COLO668 (cell line): ENCODE measurements at regions not wholly inside any gene's neighbourhood (a gene's known extent, or its start where the extent isn't known, plus 50 kb on each side); places are given as distances from the start of the nearest gene placed in this dataset.
"Not testable (repeated sequence)": the region's sequence is repeated elsewhere in the genome, so short reads cannot be mapped to it uniquely, and the experiment has no call there.

ENCODE experiments used
- DNase-seq: peaks from one replicate; lab custom pipeline; 2025; ENCODE audit not compliant: unreplicated experiment; lab: John Stamatoyannopoulos, UW

DNA sequence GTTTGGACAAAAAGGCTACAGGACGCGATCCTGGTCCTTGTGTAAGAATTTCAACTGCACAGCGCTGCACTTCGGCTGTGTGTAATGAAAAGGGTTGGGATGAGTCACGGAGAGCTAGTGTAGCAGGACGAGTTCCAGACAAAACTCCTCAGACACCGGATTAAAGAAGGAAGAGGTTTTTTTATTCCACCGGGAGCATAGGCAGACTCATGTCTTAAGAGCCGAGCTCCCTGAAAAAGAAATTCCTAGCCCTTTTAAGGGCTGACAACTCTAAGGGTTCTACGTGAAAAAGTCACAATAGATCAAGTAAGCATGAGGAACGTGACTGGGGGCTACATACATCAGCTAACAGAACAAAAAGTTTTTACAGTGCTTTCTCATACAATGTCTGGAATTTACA, 54.8 kb upstream of the FAM90A1 start:
- DNase-seq, result not testable (repeated sequence)

GRCh38 chr12:8285681-8286080, 58.3 kb upstream of the FAM90A1 start:
- DNase-seq, result not testable (repeated sequence)

DNA sequence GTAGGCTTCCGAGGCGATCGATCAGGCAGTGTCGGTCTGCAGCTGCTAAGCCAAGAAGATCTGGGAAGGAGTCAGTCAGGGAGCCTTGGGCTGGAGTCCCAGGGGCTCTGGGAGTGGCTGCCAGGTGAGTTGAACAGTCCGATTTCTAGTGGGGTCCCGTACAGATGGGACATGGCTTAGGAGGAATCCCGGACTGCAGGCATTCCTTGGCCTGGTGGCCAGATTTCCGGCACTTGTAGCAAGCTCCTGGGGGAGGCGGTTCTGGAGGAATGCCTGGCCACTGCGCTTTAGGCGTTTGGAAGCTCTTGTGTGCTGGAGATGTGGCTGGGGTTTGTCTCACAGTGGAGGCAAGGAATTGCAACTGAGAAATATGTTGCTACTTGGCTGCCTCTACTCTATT, 64.3 kb upstream of the FAM90A1 start:
- not testable (repeated sequence) for DNase-seq

DNA sequence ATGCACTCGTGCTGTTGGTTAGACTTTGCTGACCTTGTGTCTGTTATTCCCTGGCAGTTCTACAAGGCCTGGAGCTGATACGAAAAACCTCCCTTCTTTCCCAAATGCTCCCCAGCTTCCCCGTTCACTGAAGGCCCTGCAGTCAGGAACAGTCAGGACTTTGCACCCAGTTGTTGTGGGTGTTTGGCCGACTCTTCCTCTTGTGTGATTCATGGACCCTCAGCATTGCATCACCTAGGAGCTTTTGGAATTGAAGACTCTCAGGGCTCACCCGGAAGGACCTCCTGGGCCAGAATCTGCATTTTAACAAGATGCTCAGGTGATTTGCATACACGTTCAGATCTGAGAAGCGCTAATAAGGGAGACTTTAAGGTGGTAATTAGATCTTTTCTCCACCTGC, 67.2 kb upstream of the FAM90A1 start:
- not testable (repeated sequence) for DNase-seq

DNA sequence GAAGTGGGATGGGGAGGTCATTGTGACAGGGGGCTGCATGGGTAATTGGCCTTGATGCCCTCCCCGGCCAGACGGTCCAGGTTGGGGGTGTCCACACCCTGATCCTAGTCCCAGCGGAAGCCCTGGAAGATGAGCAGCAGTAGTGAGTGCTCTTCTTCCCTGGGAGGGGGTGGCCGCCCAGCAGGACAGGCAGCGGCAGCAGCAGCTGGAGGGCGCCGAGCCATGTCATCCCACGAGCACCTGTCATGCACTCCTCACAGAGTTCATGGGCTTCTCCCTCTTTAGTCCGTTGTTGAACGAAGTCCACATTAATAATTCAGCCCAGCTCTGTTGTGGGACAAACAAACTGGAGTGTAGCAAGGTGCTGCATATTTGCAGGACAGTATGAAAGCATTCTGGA, 81.2 kb upstream of the FAM90A1 start:
- peak; percentile 1 for DNase-seq

DNA sequence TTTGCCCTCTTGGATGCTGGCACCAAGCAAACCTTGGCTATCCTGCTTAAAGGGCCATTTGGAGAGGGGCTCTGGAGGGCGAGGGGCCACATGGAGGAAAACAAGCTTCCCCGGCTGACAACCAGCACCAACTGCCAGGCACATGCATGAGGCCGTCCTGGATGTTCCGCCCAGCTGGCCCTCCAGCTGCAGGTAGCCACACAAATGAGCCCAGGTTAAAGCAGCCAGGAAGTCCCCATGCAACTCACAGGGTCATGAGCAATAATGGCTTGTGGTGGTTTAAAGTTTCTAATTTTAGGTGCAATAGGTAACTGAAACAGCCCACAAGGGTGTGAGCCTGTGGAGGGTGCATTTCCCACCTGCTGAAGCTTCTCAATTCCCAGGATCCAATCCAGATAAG, 88.6 kb upstream of the FAM90A1 start:
- not testable (repeated sequence) for DNase-seq

- not testable (repeated sequence) for DNase-seq
Observed at GRCh38 chr12:8317675-8318074, 90.3 kb upstream of the FAM90A1 start.

GRCh38 chr12:8320251-8320730, 92.9 kb upstream of the FAM90A1 start:
- DNase-seq, result not testable (repeated sequence)

DNA sequence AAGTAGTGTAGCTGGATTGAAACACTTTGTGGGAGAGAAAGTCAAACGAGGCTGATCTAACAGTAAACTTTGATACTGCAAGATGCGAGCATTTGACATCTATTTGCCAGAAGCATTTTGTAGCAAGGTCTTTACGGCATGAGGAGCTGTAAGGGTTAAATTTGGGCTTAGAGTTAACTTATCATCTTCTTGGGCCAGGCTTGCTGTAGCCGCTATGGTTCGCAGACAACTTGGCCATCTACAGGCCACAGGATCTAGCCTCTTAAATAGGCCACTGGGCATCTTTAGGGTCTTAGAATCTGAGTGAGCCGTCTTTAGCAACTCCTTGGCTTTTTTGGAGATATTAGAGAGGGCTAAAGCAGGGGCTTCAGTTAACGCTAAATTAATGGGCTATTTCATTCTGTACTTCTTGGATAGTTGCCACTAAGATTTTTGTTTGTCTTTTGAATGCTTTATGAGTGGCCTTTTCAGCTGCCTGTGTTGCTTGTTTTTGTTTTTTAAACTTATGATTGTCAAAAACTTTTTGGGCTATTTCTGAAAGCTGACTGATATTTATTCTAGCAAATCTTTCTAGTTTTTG, 93.5 kb upstream of the FAM90A1 start:
- not testable (repeated sequence) for DNase-seq

DNA sequence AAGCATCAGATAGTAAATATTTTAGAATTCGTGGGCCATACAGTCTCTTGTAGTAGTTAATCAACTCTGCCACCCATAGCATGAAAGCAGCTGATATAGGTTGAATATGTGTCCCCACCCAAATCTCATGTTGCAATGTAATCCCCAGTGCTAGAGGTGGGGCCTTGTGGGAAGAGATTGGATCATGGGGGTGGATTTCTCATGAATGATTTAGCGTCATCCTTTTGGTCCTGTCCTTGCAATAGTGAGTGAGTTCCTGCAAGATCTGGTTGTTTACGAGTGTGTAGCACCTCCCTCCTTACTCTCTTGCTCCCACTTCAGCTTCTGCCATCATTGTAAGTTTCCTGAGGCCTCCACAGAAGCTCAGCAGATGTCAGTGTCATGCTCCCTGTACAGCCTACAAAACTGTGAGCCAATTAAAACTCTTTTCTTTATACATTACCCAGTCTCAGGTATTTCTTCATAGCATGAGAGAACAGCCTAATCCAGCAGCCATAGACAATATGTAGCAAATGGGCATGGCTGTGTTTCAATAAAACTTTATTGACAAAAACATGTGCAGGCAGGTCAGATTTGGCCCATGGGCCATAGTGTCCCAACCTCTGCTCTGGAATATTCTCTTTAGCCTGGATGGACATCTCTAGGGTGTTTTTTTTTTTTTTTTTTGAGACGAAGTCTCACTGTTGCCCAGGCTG, 97.9 kb upstream of the FAM90A1 start:
- DNase-seq, result not testable (repeated sequence)

DNA sequence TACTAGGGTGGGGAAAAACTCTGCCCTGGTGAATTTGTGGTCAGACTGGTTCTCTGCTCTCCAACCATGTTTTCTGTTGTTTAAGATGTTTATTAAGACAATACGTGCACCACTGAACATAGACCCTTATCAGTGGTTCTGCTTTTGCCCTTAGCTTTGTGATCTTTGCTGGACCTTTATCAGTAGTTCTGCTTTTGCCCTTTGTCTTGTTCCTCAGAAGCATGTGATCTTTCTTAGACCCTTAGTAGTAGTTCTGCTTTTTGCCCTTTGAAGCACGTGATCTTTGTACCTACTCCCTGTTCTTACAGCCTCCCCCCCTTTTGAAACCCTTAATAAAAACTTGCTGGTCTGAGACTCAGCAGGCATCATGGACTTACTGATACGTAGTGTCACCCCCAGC, 101.4 kb upstream of the FAM90A1 start:
- not testable (repeated sequence) for DNase-seq

DNA sequence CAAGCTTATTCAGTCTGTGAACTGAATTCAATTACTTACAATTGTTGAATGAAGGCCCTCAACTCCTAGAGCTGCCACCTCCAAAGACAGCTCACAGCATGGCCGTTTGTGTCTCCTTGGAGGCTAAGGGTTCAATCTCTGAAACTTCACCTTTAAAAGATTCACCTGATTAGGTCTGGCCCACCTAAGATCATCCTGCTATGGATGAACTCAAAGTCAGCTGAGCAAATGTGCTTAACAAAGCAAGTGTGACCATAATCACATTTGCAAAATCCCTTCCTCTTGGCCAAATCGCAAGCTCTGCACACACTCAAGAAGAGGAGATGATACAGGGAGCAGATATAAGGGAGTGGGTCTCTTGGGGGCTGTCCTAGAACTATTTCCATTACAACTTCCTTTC, 105.0 kb upstream of the FAM90A1 start:
- DNase-seq, result not testable (repeated sequence)

DNA sequence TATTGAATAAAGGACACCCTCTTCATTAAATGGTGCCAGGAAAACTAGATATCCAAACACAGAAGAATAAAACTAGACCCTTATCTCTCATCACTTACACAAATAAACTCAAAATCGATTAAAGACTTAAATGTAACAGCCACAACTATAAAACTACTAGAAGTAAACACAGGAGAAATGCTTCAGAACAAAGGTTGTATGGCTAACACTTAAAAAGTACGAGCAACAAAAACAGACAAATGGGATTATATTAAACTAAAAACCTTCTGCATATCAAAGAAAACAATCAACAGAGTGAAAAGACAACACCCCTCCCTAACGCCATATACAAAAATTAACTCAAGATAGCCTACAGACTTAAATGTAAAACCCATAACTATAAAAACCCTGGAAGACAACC, 104.7 kb upstream of the CLEC6A start:
- not testable (repeated sequence) for DNase-seq

DNA sequence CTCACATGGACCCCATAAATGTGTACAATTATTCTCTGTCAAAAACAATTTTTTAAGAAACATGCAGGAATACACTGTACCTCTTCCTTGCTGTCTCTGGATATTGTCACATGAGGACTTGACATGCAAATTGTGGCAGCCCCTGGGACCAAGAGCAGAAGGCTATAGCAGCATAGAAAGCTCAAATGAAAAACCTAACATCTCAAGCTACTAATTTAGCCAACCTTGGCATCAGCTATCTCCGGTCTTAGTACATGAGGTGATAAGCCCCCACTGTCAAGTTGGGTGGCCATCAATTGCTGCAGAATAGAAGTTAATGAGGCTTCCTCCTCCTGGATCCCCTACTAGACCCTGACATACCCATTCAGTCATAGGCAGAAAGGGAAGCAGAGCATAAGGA, 101.0 kb upstream of the CLEC6A start:
- not testable (repeated sequence) for DNase-seq

- DNase-seq, result not testable (repeated sequence)
Observed at GRCh38 chr12:8355531-8355930, 100.2 kb upstream of the CLEC6A start.

GRCh38 chr12:8373744-8374143, 82.0 kb upstream of the CLEC6A start:
- not testable (repeated sequence) for DNase-seq

GRCh38 chr12:8375122-8375521, 80.6 kb upstream of the CLEC6A start:
- DNase-seq, result not testable (repeated sequence)

DNA sequence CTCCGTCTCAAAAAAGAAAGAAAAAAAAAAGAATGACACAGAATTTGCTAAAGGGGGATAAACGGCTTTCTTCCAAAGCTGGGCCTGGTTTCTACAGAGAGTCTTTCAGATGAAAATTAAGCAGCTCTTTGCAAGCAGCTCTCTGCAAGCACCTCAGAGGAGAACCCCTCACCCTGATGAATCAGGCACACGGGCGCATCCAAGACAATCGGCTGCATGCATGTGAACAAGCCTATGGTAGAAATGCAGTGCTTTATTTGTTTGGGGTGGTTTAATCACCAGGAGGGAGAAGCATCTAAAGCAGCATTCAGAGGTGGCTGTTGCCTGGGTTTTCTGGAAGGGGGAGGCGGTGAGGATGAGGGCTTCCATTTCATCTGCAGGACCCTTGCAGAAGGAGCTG, 78.0 kb upstream of the CLEC6A start:
- not testable (repeated sequence) for DNase-seq

- DNase-seq, result not testable (repeated sequence)
Observed at GRCh38 chr12:8382556-8382955, 73.2 kb upstream of the CLEC6A start.

- not testable (repeated sequence) for DNase-seq
Observed at GRCh38 chr12:8384686-8385085, 71.1 kb upstream of the CLEC6A start.

- not testable (repeated sequence) for DNase-seq
Observed at GRCh38 chr12:8385431-8385830, 70.3 kb upstream of the CLEC6A start.

DNA sequence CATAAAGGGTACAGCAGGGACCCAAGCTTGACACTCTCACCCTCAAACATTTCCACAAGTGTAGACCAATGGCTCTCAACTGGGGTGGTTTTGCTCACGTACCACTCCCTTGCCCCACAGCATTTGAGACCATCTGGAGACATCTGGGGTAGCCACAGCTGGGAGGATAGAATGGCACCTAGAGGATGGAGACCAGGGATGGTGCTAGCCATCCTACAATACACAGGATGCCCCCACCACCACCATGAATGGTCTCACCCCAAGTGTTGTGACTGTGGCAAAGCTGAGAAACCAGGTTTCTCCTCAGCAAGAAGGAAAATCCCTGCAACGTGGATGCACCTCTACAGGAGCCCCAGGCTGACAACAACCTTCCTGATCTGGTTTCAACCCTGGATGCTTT, 69.1 kb upstream of the CLEC6A start:
- not testable (repeated sequence) for DNase-seq
